GM12878 (cell line): ENCODE measurements at regions not wholly inside any gene's neighbourhood (a gene's known extent, or its start where the extent isn't known, plus 50 kb on each side); places are given as distances from the start of the nearest gene placed in this dataset.

Source experiments
- BCL11A ChIP-seq: IDR thresholded peaks from 2 replicates; pipeline ENCODE4 v1.6.1; 2011; ENCODE audit warnings: low read depth, low read length
- FOS ChIP-seq: IDR thresholded peaks from 3 replicates; pipeline ENCODE4 v1.6.1; 2011; ENCODE audit warnings: borderline replicate concordance; ENCODE audit not compliant: insufficient read length; ENCODE audit errors: extremely low read depth
- NRF1 ChIP-seq: conservative IDR thresholded peaks from 2 replicates; pipeline ENCODE4 v1.6.1; 2011; ENCODE audit warnings: mild to moderate bottlenecking, low read depth, low read length, improper control_type of control experiment
- POLR2AphosphoS5 ChIP-seq: IDR thresholded peaks from 2 replicates; pipeline ENCODE4 v1.6.1; 2011; ENCODE audit warnings: mild to moderate bottlenecking, low read length, inconsistent platforms
- TF ChIP-seq, protein P1 (sequence below): fragments of 450-650 bp; IDR thresholded peaks from 2 replicates; pipeline ENCODE4 v1.6.1; 2016; ENCODE audit warnings: mild to moderate bottlenecking, moderate library complexity, borderline replicate concordance

DNA sequence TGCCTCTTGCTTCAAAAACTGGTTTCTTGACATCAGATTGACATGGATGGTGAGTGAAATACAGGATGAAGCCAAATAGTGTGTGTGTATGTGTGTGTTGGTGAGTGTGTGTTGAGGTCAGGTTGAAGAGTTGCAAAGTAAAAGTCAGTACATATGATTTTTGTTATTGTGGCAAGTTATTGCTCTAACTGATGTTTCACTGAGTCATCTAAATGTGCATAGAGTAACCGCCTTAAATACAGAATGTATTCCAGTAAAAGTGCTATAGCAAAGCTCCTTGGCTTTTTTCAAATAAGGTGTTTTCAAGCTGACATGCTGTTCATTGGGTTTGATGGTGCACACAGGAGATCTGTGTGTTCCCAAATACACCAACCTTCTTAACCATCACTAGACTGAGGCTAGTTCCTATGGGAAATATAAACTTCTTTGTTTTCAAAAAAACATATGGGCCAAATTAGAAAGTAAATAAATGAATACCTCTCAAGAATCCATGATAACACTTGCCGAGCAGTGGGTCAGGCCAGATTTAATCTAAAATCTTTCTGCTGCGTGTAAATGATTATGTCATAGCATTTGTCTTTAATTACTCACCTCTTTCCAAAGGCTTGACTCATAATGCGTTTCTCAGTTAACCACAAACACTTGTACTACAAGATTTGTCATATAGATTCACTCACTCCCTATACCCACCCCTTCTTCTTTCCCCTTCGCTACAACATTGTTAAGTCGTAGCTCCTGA lies 151.1 kb downstream of the LYPLAL1 start:
- TF ChIP-seq, protein P1, sequence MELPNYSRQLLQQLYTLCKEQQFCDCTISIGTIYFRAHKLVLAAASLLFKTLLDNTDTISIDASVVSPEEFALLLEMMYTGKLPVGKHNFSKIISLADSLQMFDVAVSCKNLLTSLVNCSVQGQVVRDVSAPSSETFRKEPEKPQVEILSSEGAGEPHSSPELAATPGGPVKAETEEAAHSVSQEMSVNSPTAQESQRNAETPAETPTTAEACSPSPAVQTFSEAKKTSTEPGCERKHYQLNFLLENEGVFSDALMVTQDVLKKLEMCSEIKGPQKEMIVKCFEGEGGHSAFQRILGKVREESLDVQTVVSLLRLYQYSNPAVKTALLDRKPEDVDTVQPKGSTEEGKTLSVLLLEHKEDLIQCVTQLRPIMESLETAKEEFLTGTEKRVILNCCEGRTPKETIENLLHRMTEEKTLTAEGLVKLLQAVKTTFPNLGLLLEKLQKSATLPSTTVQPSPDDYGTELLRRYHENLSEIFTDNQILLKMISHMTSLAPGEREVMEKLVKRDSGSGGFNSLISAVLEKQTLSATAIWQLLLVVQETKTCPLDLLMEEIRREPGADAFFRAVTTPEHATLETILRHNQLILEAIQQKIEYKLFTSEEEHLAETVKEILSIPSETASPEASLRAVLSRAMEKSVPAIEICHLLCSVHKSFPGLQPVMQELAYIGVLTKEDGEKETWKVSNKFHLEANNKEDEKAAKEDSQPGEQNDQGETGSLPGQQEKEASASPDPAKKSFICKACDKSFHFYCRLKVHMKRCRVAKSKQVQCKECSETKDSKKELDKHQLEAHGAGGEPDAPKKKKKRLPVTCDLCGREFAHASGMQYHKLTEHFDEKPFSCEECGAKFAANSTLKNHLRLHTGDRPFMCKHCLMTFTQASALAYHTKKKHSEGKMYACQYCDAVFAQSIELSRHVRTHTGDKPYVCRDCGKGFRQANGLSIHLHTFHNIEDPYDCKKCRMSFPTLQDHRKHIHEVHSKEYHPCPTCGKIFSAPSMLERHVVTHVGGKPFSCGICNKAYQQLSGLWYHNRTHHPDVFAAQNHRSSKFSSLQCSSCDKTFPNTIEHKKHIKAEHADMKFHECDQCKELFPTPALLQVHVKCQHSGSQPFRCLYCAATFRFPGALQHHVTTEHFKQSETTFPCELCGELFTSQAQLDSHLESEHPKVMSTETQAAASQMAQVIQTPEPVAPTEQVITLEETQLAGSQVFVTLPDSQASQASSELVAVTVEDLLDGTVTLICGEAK = no peak
- no peak for TF ChIP-seq NRF1
- TF ChIP-seq FOS = no peak
- TF ChIP-seq BCL11A = peak; percentile 58; the same call in 1 of the 2 replicates
- TF ChIP-seq POLR2AphosphoS5 = no peak
